Uterus (tissue), 2 donors: ENCODE measurements at regions not wholly inside any gene's neighbourhood (a gene's known extent, or its start where the extent isn't known, plus 50 kb on each side); places are given as distances from the start of the nearest gene placed in this dataset.

Experiments used
- CTCF ChIP-seq, 4 experiments: fragments of 200-600 bp in 2 of 4; fragments of 450-650 bp in 2 of 4; sonication (generic) in 2 of 4; IDR thresholded peaks; one replicate each; pipeline ENCODE4 v1.5.1; 2016 to 2019; ENCODE audit warnings: antibody characterized with exemption in 4 of 4, mild to moderate bottlenecking in 2 of 4, moderate library complexity in 1 of 4
- POLR2A ChIP-seq, 2 donors: fragments of 450-650 bp; IDR thresholded peaks; one replicate each; pipeline ENCODE4 v1.6.1; 2016; ENCODE audit warnings: antibody characterized with exemption in 2 of 2, mild to moderate bottlenecking in 1 of 2, moderate library complexity in 1 of 2

GRCh38 chr14:98941481-98941880, 330.5 kb downstream of the BCL11B start:
- no peak for TF ChIP-seq CTCF (IDR thresholded peaks at IDR 0.05)
- TF ChIP-seq POLR2A (IDR thresholded peaks at IDR 0.05): no peak
